HEK293 (cell line): ENCODE measurements at regions not wholly inside any gene's neighbourhood (a gene's known extent, or its start where the extent isn't known, plus 50 kb on each side); places are given as distances from the start of the nearest gene placed in this dataset.

Experiments
- TSHZ1 ChIP-seq: fragments of 450-650 bp; formaldehyde crosslinking; IDR thresholded peaks from 2 replicates; pipeline ENCODE4 v1.5.1; 2016; ENCODE audit warnings: missing biosample characterization, missing genetic modification characterization, borderline replicate concordance
- ZNF10 ChIP-seq: fragments of 450-650 bp; formaldehyde crosslinking; IDR thresholded peaks from 2 replicates; pipeline ENCODE4 v1.5.1; 2017; ENCODE audit warnings: missing biosample characterization, missing genetic modification characterization
- ZNF248 ChIP-seq: fragments of 450-650 bp; formaldehyde crosslinking; IDR thresholded peaks from 2 replicates; pipeline ENCODE4 v1.5.1; 2017; ENCODE audit warnings: missing biosample characterization, missing genetic modification characterization
- ZNF544 ChIP-seq: fragments of 450-650 bp; formaldehyde crosslinking; IDR thresholded peaks from 2 replicates; pipeline ENCODE4 v1.5.0; 2017; ENCODE audit warnings: missing biosample characterization, missing genetic modification characterization

GRCh38 chr12:73424484-73424883, 1113.2 kb upstream of the ATXN7L3B start:
- TF ChIP-seq ZNF544 (tag by site-specific recombination) (no peak), ZNF248 (tag by site-specific recombination) (no peak), ZNF10 (tag by site-specific recombination) (no peak), TSHZ1 (no peak)
